Stimulated activated CD8-positive, alpha-beta memory T cell treated with anti-CD3 and anti-CD28 coated beads, Interleukin-15, amount 100 ng/mL, for 1 hour (primary cell): ENCODE measurements at regions not wholly inside any gene's neighbourhood (a gene's known extent, or its start where the extent isn't known, plus 50 kb on each side); places are given as distances from the start of the nearest gene placed in this dataset.
"Not testable (repeated sequence)": the region's sequence is repeated elsewhere in the genome, so short reads cannot be mapped to it uniquely, and the experiment has no call there.

Source experiments
- DNase-seq: peaks from one replicate; pipeline ENCODE4 v3.0.0-alpha.2; 2020; ENCODE audit warnings: low read depth

GRCh38 chr10:11403646-11404045, 207.8 kb downstream of the USP6NL start:
- DNase-seq = not testable (repeated sequence)

- peak; percentile 26 for DNase-seq
Measured at GRCh38 chr10:11403116-11403515, 208.3 kb downstream of the USP6NL start.

DNA sequence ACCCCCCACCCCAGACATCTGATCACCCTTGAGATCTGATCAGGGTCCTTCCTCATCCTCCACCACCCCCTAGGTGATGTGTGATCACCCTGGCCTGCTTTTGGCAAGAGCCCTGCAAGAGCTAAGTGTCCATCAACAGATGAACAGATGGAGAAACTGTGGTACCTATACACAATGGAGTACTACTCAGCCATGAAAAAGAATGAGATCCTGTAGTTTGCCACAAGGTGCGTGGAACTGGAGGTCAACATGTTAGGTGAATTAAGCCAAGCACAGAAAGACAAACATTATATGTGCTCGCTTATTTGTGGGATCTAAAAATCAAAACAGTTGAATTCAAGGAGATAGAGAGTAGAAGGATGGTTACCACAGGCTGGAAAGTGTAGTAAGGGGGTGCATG, 209.1 kb downstream of the USP6NL start:
- DNase-seq = no peak

- DNase-seq = no peak
Measured at GRCh38 chr10:11401264-11402235, 209.9 kb downstream of the USP6NL start.

DNA sequence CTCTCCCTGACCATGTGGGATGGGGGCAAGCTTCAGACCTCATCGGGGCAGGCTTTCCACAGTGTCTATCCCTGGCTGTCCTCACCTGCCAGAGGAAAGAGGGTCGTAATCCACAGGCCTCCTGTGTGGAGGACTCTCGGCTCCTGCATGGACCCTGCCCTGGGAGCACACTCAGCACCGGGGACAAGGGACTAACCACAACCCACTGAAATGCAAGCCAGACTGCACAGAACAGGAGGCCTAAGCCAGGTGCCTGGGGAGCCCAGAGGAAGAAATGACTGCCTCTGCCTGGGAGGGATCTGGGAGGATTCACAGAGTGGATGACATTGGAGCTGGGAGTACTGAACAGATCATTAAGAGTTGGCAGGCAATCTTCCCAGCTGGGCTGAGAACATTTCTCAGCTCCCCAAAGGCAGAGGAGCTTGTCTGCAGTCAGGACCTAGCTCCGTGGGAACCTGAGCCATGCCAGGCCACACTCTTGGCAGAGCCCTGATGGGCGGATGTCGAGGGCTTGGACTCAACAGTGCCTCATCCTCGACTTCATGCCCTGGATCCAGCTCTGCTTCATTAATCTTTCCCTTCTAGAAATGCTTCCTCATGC, 213.4 kb downstream of the USP6NL start:
- DNase-seq = no peak

GRCh38 chr10:11397077-11397965, 214.1 kb downstream of the USP6NL start:
- DNase-seq = no peak

- DNase-seq = no peak
Measured at GRCh38 chr10:11396311-11396955, 215.0 kb downstream of the USP6NL start.

GRCh38 chr10:11395581-11396310, 215.7 kb downstream of the USP6NL start:
- DNase-seq = no peak

DNA sequence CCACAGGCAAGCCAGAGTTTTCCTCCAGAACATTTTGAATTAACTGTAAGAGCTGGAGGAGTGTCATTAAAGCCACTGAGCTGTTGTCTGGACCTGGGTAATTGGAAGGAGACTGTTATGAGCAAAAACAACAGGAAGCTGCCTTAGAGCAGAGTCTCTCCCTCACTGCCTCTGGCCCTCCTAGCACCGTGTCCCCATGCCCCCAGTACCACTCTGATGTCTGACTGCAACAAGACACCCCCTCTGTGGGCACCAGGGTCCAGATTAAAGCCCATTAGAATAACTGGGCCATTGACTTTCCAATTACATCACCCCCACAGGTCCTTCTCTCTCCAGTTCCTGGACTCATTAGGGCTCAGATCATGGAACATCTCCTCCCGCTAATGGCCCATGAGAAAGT, 216.3 kb downstream of the USP6NL start:
- DNase-seq = no peak

GRCh38 chr10:11393858-11394257, 217.6 kb downstream of the USP6NL start:
- DNase-seq = no peak

DNA sequence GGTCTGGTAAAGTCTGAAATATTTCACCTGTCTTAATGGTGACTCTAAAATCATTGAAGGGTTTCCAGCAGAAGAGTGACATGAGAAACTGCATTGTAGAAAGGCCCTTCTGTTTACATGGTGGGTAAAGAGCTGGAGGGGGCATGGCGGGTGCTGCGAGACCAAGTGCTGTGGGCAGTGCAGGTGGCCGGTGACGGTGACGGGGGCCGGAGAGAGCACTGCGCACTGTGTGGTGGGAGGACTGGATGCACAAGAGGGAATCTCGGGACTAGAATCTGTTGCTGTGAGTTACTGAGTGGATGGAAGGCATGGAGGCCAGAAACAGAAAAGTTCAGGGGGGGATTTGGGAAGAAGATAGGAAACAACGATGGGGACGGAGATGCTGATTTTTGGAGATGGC, 218.7 kb downstream of the USP6NL start:
- no peak for DNase-seq

- DNase-seq = no peak
Measured at GRCh38 chr10:11388996-11389395, 222.5 kb downstream of the USP6NL start.

DNA sequence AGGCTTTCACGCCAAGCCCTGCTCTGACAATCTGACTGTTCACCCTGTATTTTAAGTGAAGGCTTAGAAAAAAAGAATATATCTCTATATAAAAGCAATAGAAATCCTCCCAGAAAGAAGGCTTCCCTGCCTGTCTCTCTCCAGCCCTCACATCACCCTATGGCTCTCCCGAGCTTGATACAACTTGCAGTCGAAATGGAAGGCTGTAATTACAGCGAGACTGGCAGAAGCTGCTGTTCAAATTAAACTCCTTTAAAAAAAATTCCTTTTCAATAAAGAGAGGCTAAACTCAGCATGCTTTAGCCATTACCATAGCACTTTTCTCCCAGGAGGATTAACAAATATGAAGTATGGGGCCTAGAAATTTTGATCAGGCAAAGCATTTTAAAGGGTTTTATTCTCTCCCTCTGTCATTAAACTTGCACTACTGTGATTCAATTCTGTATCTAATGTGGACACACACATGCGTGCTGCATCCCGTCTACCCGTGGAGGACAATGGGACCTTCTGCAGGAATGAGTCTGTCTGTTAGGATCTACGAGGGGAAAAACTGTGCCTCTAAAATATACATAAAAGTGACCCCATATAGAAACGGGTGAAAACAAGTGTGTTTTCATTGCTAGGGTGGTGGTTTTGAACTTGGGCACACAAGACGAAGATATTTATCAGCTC, 223.8 kb downstream of the USP6NL start:
- DNase-seq = no peak

DNA sequence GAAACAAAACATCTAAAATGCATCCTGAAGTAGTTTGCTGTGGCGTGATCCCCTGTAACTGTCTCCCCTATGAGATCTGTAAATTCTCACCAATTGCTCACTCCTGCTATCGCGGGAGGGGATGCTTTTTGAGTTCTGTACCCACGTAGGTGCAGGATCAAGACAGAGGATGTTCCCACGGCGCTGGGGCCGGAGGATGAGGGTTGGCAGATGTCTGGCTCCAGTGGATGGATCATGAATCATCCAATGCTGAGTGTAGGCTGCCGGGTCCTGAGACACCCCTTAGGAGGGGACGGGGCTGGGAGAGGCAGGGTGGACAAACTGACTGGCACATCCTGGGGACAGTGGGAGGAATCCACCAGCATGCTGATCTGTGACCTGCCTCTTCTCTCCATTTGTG, 224.4 kb downstream of the USP6NL start:
- no peak for DNase-seq
